Esophagus squamous epithelium (tissue), 5 donors: ENCODE measurements at regions not wholly inside any gene's neighbourhood (a gene's known extent, or its start where the extent isn't known, plus 50 kb on each side); places are given as distances from the start of the nearest gene placed in this dataset.
A peak's percentile ranks its signal among the peaks of the same experiment; 100 is the strongest.

Source experiments
- DNase-seq: peaks from one replicate; lab custom pipeline; 2025; lab: John Stamatoyannopoulos, UW
- H3K27ac ChIP-seq, 4 donors: fragments of 200-600 bp; sonication (generic); one replicate each; pipeline ENCODE4 v1.5.1; 2016 to 2019; ENCODE audit warnings: mild to moderate bottlenecking in 1 of 4
- H3K27me3 ChIP-seq, 4 donors: fragments of 200-600 bp; sonication (generic); 1 replicate in 3 of 4; 2 replicates in 1 of 4; pipeline versions ENCODE4 v1.5.1 to v1.6.0; 2017 to 2021; ENCODE audit warnings: antibody characterized with exemption in 1 of 4
- H3K36me3 ChIP-seq, 3 donors: fragments of 200-600 bp; sonication (generic); one replicate each; pipeline ENCODE4 v1.5.1; 2016 to 2019
- H3K4me1 ChIP-seq, 3 donors: fragments of 200-600 bp; sonication (generic); one replicate each; pipeline ENCODE4 v1.5.1; 2017 to 2019
- H3K4me3 ChIP-seq, 4 donors: fragments of 200-600 bp; sonication (generic); 1 replicate in 3 of 4; 2 replicates in 1 of 4; pipeline ENCODE4 v1.5.1; 2016 to 2019; ENCODE audit warnings: mild to moderate bottlenecking in 2 of 4, moderate library complexity in 1 of 4
- H3K9me3 ChIP-seq, 3 donors: fragments of 200-600 bp; sonication (generic); one replicate each; pipeline ENCODE4 v1.5.1; 2016 to 2019
- CTCF ChIP-seq, 6 experiments: fragments of 450-650 bp in 4 of 6; fragments of 200-600 bp in 2 of 6; sonication (generic) in 2 of 6; IDR thresholded peaks; one replicate each; pipeline ENCODE4 v1.5.1; 2016 to 2019; ENCODE audit warnings: antibody characterized with exemption in 6 of 6, mild to moderate bottlenecking in 4 of 6, moderate library complexity in 4 of 6
- POLR2A ChIP-seq, 4 donors: fragments of 450-650 bp; IDR thresholded peaks; one replicate each; pipeline ENCODE4 v1.6.1; 2017; ENCODE audit warnings: antibody characterized with exemption in 4 of 4, mild to moderate bottlenecking in 4 of 4, moderate library complexity in 3 of 4
- WGBS, 2 donors: methylation state at CpG; one replicate each; pipeline ENCODE4 v1.1.5; 2018; 5-methylcytosine and 5-hydroxymethylcytosine counted together
- intact Hi-C: fragments of 100-400 bp; cut with DNase I; formaldehyde crosslinking; loops from one replicate; pipeline ENCODE4 v1.15.0; 2022
- donor health status: DM: yes; HTN: yes; CAD: no.

- WGBS, 2 donors: 67 to 69% methylated on average over 6 of the region's 9 CpGs
- Histone ChIP-seq H3K4me1 (peaks cover 8 to 33% (median 20%) of the 10 kb centered on the region in 3 donors), H3K27ac (peak overlapping the region in 1 of 4 donors; percentile 62), H3K27me3 (peaks cover 0 to 8% (median 0%) of the 10 kb centered on the region in 4 donors), H3K36me3 (no peaks in the 10 kb centered on the region), H3K4me3 (no peak overlapping the region), H3K9me3 (no peaks in the 10 kb centered on the region)
- DNase-seq: no peak
- intact Hi-C loops: no loop called here
- TF ChIP-seq POLR2A (IDR thresholded peaks at IDR 0.05) (no peak), CTCF (IDR thresholded peaks at IDR 0.05) (no peak)
These were observed 436.4 kb upstream of the SALL3 start for GRCh38 chr18:78543201-78543725.

- Histone ChIP-seq H3K4me1 (peaks cover 8 to 22% (median 11%) of the 10 kb centered on the region in 3 donors), H3K4me3 (no peak overlapping the region), H3K27ac (no peak overlapping the region), H3K36me3 (no peaks in the 10 kb centered on the region), H3K9me3 (no peaks in the 10 kb centered on the region), H3K27me3 (peaks cover 0 to 8% (median 0%) of the 10 kb centered on the region in 4 donors)
- intact Hi-C loops: no loop called here
- 67 to 77% methylated on average over 4 to 5 of the region's 5 CpGs for WGBS, 2 donors
- TF ChIP-seq CTCF (IDR thresholded peaks at IDR 0.05) (no peak), POLR2A (IDR thresholded peaks at IDR 0.05) (no peak)
- DNase-seq: no peak
These were observed 433.3 kb upstream of the SALL3 start for GRCh38 chr18:78546281-78546680.

GRCh38 chr18:78547817-78548216, 431.8 kb upstream of the SALL3 start:
- Histone ChIP-seq H3K9me3 (no peaks in the 10 kb centered on the region), H3K36me3 (no peaks in the 10 kb centered on the region), H3K4me1 (peaks cover 4 to 7% (median 4%) of the 10 kb centered on the region in 3 donors), H3K27me3 (peaks cover 0 to 8% (median 0%) of the 10 kb centered on the region in 4 donors), H3K4me3 (no peak overlapping the region), H3K27ac (no peak overlapping the region)
- intact Hi-C loops: no loop called here
- TF ChIP-seq CTCF (IDR thresholded peaks at IDR 0.05) (no peak), POLR2A (IDR thresholded peaks at IDR 0.05) (no peak)
- no peak for DNase-seq
- 85 to 98% methylated on average over 10 to 15 of the region's 19 CpGs for WGBS, 2 donors

- H3K4me3 ChIP-seq: no peak overlapping the region
- peaks cover 0 to under 1% (median 0%) of the 10 kb centered on the region in 3 donors for H3K4me1 ChIP-seq
- no peaks in the 10 kb centered on the region for H3K9me3 ChIP-seq
- peaks cover 0 to 8% (median 0%) of the 10 kb centered on the region in 4 donors for H3K27me3 ChIP-seq
- no peaks in the 10 kb centered on the region for H3K36me3 ChIP-seq
- 96% methylated on average over 10 to 20 of the region's 30 CpGs for WGBS, 2 donors
- H3K27ac ChIP-seq: no peak overlapping the region
- DNase-seq: no peak
- intact Hi-C loops: no loop called here
- TF ChIP-seq POLR2A (IDR thresholded peaks at IDR 0.05) (no peak), CTCF (IDR thresholded peaks at IDR 0.05) (no peak)
These were observed 431.2 kb upstream of the SALL3 start for GRCh38 chr18:78548261-78549058.

GRCh38 chr18:78549971-78550370, 429.6 kb upstream of the SALL3 start:
- no peak overlapping the region for H3K27ac ChIP-seq
- H3K36me3 ChIP-seq: no peaks in the 10 kb centered on the region
- H3K4me3 ChIP-seq: no peak overlapping the region
- H3K27me3 ChIP-seq: peaks cover 0 to 8% (median 0%) of the 10 kb centered on the region in 4 donors
- H3K9me3 ChIP-seq: peaks cover 0 to 3% (median 0%) of the 10 kb centered on the region in 3 donors
- WGBS, 2 donors: 85 to 87% methylated on average over 8 of the region's 8 CpGs
- intact Hi-C loops: no loop called here
- no peak for DNase-seq
- H3K4me1 ChIP-seq: no peaks in the 10 kb centered on the region
- TF ChIP-seq POLR2A (IDR thresholded peaks at IDR 0.05) (no peak), CTCF (IDR thresholded peaks at IDR 0.05) (no peak)
